Heart left ventricle (tissue), 16 donors: ENCODE measurements at regions not wholly inside any gene's neighbourhood (a gene's known extent, or its start where the extent isn't known, plus 50 kb on each side); places are given as distances from the start of the nearest gene placed in this dataset.
"Not testable (repeated sequence)": the region's sequence is repeated elsewhere in the genome, so short reads cannot be mapped to it uniquely, and the experiment has no call there.

Experiments
- ATAC-seq, 4 donors: fragments of 200-7000 bp; cut with Tn5 transposase; one replicate each; pipeline ENCODE4 v1.9.1; 2020 to 2022; ENCODE audit warnings: moderate library complexity in 4 of 4, mild to moderate bottlenecking in 3 of 4, moderate number of reproducible peaks in 1 of 4
- DNase-seq, 5 donors: peaks; one replicate each; pipeline ENCODE4 v3.0.0-alpha.2; 2020
- H3K27ac ChIP-seq, 12 donors: fragments of 200-600 bp; sonication (generic) in 4 of 12; one replicate each; pipeline versions ENCODE4 v1.5.0 to v1.8.0; 2016 to 2022; ENCODE audit warnings: mild to moderate bottlenecking in 2 of 12
- H3K27me3 ChIP-seq, 9 donors: fragments of 200-600 bp; sonication (generic) in 2 of 9; one replicate each; pipeline versions ENCODE4 v1.5.1 to v1.8.0; 2016 to 2022; ENCODE audit warnings: mild to moderate bottlenecking in 3 of 9
- H3K36me3 ChIP-seq, 9 donors: fragments of 200-600 bp; sonication (generic) in 2 of 9; one replicate each; pipeline versions ENCODE4 v1.5.0 to v1.8.0; 2018 to 2022; ENCODE audit warnings: mild to moderate bottlenecking in 2 of 9
- H3K4me1 ChIP-seq, 12 donors: fragments of 200-600 bp; sonication (generic) in 4 of 12; one replicate each; pipeline versions ENCODE4 v1.5.0 to v1.8.0; 2016 to 2022; ENCODE audit warnings: mild to moderate bottlenecking in 3 of 12
- H3K4me3 ChIP-seq, 12 donors: fragments of 200-600 bp; sonication (generic) in 4 of 12; one replicate each; pipeline versions ENCODE4 v1.5.0 to v1.8.0; 2017 to 2022; ENCODE audit warnings: mild to moderate bottlenecking in 9 of 12, moderate library complexity in 4 of 12
- H3K9me3 ChIP-seq, 12 donors: fragments of 200-600 bp; sonication (generic) in 4 of 12; one replicate each; pipeline versions ENCODE4 v1.5.0 to v1.8.0; 2016 to 2022; ENCODE audit warnings: mild to moderate bottlenecking in 1 of 12
- CTCF ChIP-seq, 12 donors: fragments of 200-600 bp; sonication (generic) in 4 of 12; IDR thresholded peaks; one replicate each; pipeline versions ENCODE4 v1.5.0 to v1.8.0; 2018 to 2022; ENCODE audit warnings: antibody characterized with exemption in 12 of 12, mild to moderate bottlenecking in 5 of 12
- POLR2A ChIP-seq, 2 donors: fragments of 450-650 bp; IDR thresholded peaks; one replicate each; pipeline ENCODE4 v1.6.1; 2017; ENCODE audit warnings: antibody characterized with exemption in 2 of 2, mild to moderate bottlenecking in 2 of 2, moderate library complexity in 2 of 2
- WGBS, 4 donors: extraction: QIAGEN DNeasy Blood & Tissue Kit in 2 of 4; methylation state at CpG; one replicate each; pipeline versions ENCODE4 v1.1.5 to v1.1.7; 2013 to 2018; 5-methylcytosine and 5-hydroxymethylcytosine counted together
- intact Hi-C, 10 donors: fragments of 100-400 bp; cut with DNase I; formaldehyde crosslinking; loops; one replicate each; pipeline versions ENCODE4 v1.11.1 to v1.14.2; 2022
- donor health status: ischemic (EF 13 %, LVEDD 7.1; RV severe dilation, severe dysfunction).
- donor health status: healthy with polysubstance abuse.
- donor health status: DM: no; HTN: yes; CAD: no.
- donor health status: DM: no; HTN: no; CAD: no.
- donor health status: ischemic (EF 25% LVEDD 6.9; RV normal size, moderate dysfunction).
- donor health status: ischemic (EF 25% LVEDD 5.7; RV mildly dilated, moderate dysfunction).
- donor health status: healthy.
- donor health status: DM: yes; HTN: yes; CAD: no.
- donor health status: ischemic (EF 35%, LVEDD 5.7; RV mildly dilated, moderate dysfunction).
- donor health status: nonischemic (EF 11% LVEDD 7.7; RV severe dilation, severe dysfunction).
- donor health status: DM: yes; HTN: yes; CAD: no.
- donor health status: PGD.
- donor health status: ischemic (EF 29% LVEDD 5.4; RV normal size, mild dysfunction).
- donor health status: nonischemic (EF 23%, LVEDD 6.1; RV moderate dilation, normal function).

- intact Hi-C loops: loop anchor here in 3 of 10 donors (10.0 kb wide), 2 partner anchors 112 to 268 kb away; partner anchors contain the start of genes ATP1B1 (in 2 of the 3) and DPT (in 1 of the 3)
- peaks cover 0 to 29% (median 6%) of the 10 kb centered on the region in 12 donors for H3K4me1 ChIP-seq
- TF ChIP-seq CTCF (IDR thresholded peaks at IDR 0.05) (no peak), POLR2A (IDR thresholded peaks at IDR 0.05) (no peak)
- no peak overlapping the region for H3K27ac ChIP-seq
- ATAC-seq: no peak
- H3K36me3 ChIP-seq: no peaks in the 10 kb centered on the region
- no peak overlapping the region for H3K4me3 ChIP-seq
- DNase-seq: no peak
- no peaks in the 10 kb centered on the region for H3K27me3 ChIP-seq
- no peaks in the 10 kb centered on the region for H3K9me3 ChIP-seq
- WGBS, 4 donors: 51 to 80% (median 71%) methylated on average over 3 of the region's 3 CpGs
Measured at GRCh38 chr1:168836469-168836868, 107.5 kb upstream of the DPT start.

GRCh38 chr1:168837230-168837629 is 108.2 kb upstream of the DPT start:
- not testable (repeated sequence) for H3K36me3 ChIP-seq, DNase-seq, H3K27me3 ChIP-seq, H3K27ac ChIP-seq, H3K4me3 ChIP-seq, ATAC-seq, H3K9me3 ChIP-seq
- intact Hi-C loops: loop anchor here in 3 of 10 donors (10.0 kb wide), 2 partner anchors 112 to 268 kb away; partner anchors contain the start of genes ATP1B1 (in 2 of the 3) and DPT (in 1 of the 3)
- peaks cover 0 to 29% (median 6%) of the 10 kb centered on the region in 12 donors for H3K4me1 ChIP-seq
- 85 to 98% (median 96%) methylated on average over 7 to 30 of the region's 30 CpGs for WGBS, 4 donors

GRCh38 chr1:168842306-168842705 is 113.3 kb upstream of the DPT start:
- DNase-seq: no peak
- intact Hi-C loops: loop anchor here in 1 of 10 donors (10.0 kb wide), 1 partner anchor 262 kb away; the partner anchor contains the start of gene ATP1B1

GRCh38 chr1:168842916-168843315 is 113.9 kb upstream of the DPT start:
- Histone ChIP-seq H3K27ac (no peak overlapping the region), H3K36me3 (no peaks in the 10 kb centered on the region), H3K4me1 (peaks cover 0 to 13% (median 2%) of the 10 kb centered on the region in 12 donors), H3K9me3 (no peaks in the 10 kb centered on the region), H3K4me3 (no peak overlapping the region), H3K27me3 (no peaks in the 10 kb centered on the region)
- intact Hi-C loops: loop anchor here in 1 of 10 donors (10.0 kb wide), 1 partner anchor 262 kb away; the partner anchor contains the start of gene ATP1B1
- WGBS, 4 donors: 58 to 66% (median 64%) methylated on average over 2 of the region's 2 CpGs
- ATAC-seq (no peak), DNase-seq (no peak)
- TF ChIP-seq CTCF (IDR thresholded peaks at IDR 0.05): no peak
- TF ChIP-seq POLR2A (IDR thresholded peaks at IDR 0.05): no peak

More at GRCh38 chr1:168842306-168842705, 113.3 kb upstream of the DPT start:
- ATAC-seq: no peak
- no peaks in the 10 kb centered on the region for H3K36me3 ChIP-seq
- H3K4me1 ChIP-seq: peaks cover 0 to 13% (median 2%) of the 10 kb centered on the region in 12 donors
- H3K4me3 ChIP-seq: no peak overlapping the region
- WGBS, 4 donors: 32 to 52% (median 43%) methylated on average over 1 of the region's 1 CpG
- no peak overlapping the region for H3K27ac ChIP-seq
- no peaks in the 10 kb centered on the region for H3K9me3 ChIP-seq
- no peak for TF ChIP-seq CTCF (IDR thresholded peaks at IDR 0.05)
- TF ChIP-seq POLR2A (IDR thresholded peaks at IDR 0.05): no peak
- no peaks in the 10 kb centered on the region for H3K27me3 ChIP-seq

GRCh38 chr1:168843401-168843800 is 114.4 kb upstream of the DPT start:
- no peaks in the 10 kb centered on the region for H3K27me3 ChIP-seq
- 79 to 86% (median 83%) methylated on average over 4 of the region's 4 CpGs for WGBS, 4 donors
- no peaks in the 10 kb centered on the region for H3K9me3 ChIP-seq
- H3K27ac ChIP-seq: no peak overlapping the region
- no peak for TF ChIP-seq POLR2A (IDR thresholded peaks at IDR 0.05)
- no peak for TF ChIP-seq CTCF (IDR thresholded peaks at IDR 0.05)
- peaks cover 0 to 13% (median 2%) of the 10 kb centered on the region in 12 donors for H3K4me1 ChIP-seq
- no peak overlapping the region for H3K4me3 ChIP-seq
- no peaks in the 10 kb centered on the region for H3K36me3 ChIP-seq
- ATAC-seq: no peak
- intact Hi-C loops: loop anchor here in 1 of 10 donors (10.0 kb wide), 1 partner anchor 261 kb away; the partner anchor contains the start of gene ATP1B1
- no peak for DNase-seq
